ENCODE measurements at regions not wholly inside any gene's neighbourhood (a gene's known extent, or its start where the extent isn't known, plus 50 kb on each side); places are given as distances from the start of the nearest gene placed in this dataset.

DNA sequence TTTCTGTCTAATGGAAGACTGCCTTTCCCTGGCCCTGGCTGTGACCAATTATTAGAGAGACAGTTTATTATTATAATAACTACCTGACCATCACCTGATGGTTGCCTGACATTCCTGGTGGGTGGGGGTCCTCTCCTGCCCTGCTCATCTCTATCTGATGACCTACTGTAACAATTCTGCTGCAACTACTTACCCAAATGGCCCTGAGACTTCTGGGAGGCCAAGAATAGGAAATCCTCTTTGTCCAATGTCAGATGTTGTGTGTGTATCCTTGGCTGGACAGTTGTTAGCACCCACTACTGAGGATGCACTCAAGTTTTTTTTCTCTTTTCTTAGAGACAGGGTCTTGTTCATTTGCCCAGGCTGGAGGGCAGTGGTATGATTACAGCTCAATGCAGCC, 110.3 kb downstream of the DDX1 start:
- no peak for DNase-seq

DNA sequence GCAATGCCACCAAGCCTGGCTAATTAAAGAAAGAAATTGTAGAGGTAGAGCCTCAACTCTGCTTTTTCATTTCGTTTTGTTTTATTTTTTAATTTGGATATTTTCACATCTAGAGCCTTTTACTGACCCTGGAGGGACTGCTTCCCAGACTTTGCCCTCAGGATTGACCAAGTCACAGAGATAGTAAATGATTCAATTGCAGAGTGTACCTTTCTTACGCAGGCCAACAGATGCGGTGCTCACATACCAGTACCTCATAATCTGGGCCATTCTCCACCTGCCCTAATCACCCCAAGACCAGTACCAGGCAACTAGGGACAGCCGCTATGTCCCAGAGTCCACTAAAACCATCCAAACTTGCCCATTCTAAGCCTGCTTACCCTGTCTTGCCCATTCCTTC, 110.8 kb downstream of the DDX1 start:
- DNase-seq: no peak

DNA sequence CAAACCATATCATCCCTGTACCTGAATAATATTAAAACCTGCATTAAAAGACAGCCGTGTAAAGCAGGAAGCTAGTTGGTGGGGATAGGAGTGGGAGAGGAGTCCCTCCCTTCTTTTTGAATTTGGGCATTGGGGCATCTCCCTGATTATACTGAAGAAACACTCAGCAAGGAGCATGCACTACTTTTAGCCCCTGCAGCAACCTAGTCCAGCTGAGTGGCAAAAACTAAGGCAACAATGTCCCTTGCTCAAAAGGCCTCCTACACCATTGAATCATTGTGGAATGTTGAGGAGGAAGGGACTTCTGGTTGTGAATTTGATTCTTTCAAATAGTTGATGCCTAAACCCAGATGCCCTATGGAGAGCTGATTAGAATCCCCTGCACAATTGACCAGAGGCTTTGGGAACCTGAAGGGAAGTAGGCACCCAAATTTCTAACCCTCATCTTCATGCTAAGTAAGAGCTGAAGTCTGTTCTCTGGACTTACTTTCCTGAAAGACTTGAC, 111.7 kb downstream of the DDX1 start:
- no peak for DNase-seq

DNA sequence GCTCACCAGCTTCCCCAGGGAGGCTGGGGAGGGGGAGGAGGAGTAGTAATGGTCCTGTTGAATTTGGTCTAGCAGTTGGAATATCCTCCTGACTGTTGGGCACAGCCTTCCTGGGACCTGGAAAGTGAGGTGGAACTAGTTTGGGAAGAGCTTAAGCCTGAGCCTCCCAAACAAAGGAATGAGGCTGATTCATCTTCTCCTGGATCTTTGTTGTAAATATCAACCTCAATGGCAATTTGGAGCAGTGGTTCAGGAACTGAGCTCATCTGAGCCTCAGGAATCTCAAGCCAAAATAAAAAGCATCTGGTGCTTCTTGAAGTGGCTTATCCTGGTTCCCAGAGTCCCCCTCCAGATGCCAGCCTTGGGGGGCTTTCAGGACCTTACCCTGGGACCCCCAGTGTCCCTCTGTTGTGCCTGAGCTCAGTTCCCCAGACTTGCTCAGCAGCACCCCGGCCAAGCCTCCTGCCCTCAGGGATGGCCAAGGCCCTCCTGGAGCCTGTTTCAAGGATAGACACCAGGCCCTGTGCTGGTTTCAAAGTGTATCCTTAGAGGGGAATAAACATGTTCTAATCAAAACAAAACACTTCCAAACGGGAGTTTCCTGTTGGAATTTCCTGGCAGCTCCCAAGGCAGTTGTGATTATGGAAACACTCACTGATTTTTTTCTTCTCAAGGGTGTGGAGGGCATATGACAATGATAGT, 112.6 kb downstream of the DDX1 start:
- no peak for DNase-seq

DNA sequence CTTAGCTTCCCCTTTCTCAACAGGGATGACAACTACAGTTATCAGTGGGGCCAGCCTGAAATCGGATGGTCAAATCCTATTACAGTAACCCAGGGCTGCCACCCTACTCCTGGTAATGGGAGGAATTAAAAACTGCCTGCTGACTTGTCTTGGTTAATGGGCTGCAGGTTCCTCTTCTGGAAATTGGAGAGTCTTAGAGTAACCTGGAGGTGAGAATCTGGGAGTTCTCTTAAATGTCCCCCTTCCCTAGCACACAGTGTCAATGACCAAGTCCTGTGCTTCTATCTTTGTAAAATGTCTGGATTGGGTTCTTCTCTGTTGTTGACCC, 113.1 kb downstream of the DDX1 start:
- no peak for DNase-seq

DNA sequence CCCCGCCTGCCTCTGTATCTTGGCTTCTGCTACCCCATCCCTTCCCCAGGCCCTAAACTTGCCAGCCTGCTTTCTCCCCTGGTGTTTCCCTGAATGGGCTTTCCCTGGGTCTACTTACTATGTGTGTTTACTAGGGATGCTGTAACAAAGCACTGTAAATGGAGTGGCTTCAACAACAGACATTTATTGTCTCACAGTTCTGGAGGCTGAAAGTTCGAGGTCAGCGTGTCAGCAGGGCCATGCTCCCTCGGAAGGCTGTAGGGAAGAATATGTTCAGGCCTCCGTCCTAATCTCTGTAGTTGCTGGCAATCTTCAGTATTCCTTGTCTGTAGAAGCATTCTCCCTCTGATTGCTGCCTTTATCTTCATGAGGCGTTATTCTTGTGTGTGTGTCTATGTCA, 113.6 kb downstream of the DDX1 start:
- no peak for DNase-seq

DNA sequence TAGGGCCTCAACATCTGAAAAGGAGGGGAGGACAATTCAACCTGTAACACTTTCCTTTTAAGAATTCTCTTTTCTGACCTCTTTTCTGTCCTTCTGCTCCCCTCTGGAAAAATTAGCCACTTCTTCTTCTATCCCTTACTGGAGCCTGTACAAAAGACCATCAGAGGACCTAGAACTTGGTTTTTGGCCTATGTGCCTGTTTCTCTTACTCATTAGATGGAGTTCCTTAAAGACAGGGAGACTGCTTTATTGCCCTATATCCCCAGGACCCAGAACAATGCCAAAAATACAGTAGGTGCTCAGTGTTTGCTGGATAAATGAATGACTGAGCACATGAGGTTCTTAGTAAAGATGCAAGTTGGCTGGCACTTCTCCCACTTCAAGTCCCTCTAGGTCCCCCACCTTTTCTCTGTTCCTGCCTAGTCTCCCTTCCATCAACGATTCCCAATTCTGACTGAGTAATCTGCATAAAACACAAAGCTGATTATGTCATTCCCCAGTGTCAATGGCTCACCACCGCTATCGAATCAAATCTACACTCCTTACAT, 114.2 kb downstream of the DDX1 start:
- no peak for DNase-seq

DNA sequence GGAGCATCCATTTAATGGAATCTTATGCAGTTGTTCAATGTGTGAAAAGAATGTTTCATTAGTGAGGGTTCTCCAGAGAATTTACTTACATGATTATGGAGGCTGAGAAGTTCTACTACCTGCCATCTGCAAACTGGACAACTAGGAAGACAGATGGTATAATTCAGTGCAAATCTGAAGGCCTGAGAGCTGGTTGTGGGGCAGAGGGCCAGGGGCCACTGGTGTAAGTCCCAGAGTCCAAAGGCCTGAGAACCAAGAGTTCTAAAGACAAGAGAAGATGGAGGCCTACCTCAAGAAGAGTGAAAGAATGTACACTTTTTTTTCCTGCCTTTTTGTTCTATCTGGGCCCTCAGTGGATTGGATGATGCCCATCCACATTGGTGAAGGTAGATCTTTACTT, 114.8 kb downstream of the DDX1 start:
- DNase-seq: no peak

DNA sequence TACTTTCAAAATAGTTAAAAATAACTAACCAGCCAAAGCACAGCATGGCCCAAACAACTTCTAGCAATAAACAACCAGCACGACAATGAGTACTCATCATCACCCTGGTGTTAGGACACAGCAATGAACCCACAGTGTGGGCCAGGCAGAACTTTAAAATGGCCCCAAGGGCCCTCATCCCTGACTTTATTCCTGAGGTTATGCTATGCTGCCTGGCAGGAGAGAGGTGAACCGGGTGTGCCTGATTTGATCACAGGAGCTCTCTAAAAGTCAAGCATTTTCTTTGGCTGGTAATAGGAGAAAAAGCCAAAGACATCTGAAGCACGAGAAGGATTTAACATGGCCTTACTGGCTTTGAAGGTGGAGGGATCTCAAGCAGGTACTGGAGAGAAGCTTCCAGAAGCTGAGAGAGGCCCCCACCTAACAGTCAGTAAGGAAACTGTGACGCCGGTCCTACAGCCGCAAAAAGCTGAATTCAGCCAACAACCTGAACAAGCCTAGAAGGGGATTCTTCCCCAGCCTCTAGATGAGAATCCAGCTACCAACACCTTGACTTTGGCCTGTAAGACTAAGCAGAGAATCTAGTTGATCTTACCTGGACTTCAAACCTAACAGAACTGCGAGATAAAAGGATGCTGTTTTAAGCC, 115.4 kb downstream of the DDX1 start:
- DNase-seq: no peak

DNA sequence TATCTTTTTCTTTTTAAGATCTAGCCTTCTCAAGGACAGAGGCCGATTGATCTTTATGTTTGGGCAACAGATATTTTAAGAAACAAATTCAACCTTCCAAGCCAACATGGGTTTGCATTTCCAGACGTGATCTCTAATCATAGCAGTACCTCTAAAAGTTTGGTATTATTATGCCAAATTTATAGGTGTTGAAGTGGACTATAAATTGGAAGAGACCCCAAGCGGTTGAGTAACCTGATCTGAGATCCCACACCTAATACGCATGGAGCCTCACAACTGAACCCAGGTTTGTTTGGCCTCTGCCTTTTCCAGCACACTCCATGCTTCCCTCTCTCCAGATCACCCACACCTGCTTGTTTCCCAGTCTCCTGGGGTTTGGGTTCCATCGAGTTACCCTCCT, 116.5 kb downstream of the DDX1 start:
- no peak for DNase-seq

DNA sequence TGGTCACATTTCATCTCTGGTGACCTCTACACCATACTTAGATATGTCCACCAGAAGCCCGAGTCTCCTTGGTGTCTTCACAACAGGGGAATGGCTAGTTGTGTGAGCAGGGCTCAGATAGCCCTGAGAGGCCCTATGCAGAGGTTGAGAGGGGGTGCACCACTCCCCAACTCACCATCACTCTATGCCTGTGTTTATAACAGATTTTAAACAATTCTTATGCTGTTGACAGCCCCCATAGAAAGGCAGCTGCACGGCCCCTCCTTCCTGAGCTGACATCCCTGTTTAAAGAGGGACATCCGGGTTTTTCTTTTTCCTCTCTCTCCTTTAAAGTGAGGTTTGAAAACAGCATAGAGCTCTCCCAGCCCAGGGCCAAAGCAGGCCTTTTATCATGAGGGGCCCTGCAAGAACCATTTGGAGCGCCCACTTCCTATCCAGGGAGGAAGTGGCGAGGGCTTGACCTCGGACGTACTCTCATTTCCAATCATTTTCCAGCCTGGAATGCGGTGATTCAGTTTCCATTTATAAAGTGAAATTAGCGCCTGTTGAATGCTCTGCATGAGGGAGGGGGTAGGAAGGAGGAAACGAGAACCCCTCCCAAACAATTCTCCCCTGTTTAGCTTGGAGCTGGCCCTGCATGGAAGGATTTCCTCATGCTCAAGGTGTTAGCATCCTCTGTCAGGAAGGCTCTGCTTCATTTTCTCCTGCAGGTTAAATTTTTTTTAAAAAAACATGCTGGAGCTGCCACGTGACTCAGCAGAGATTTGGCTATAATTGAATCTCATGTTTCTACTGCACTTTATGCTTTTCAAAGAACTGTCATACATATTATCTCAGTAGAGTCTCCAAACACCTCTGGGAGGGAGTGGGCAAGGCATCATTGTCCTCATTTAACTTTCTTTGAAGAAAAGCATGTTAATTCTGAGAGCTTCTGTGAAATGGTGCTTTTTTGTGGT, 117.5 kb downstream of the DDX1 start:
- DNase-seq: no peak

DNA sequence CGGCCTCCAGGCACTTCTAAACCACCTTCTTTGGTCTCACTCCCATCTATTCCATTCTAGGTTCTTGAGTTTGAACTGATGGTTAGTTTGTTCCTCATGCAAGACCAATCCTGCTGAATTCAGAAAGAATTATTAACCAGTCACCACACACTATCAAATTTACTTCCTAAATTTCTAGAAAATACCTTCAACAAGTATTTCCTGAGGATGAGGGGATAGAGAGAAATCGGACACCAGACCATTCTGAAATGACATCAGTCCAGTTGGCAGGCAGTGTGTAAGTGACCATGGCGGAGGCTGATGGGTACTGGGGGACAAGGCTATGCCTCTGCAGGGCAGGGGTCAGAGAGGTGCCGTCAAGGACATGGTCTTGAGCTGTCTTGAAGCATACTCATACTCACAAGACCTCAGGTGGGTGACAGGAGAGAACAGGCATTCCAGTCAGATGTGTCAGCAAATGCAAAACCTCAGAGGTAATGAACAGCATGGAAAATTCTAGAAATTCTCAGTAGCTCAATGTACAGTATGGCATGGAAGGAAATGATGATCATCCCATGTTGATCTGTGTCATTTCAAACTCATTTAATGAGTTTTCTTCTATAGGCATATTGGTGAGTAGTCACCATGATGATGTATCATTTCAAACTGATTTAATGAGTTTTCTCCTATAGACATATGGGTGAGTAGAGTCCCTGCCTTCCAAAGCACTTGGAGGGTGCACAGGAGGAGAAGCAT, 119.6 kb downstream of the DDX1 start:
- no peak for DNase-seq

DNA sequence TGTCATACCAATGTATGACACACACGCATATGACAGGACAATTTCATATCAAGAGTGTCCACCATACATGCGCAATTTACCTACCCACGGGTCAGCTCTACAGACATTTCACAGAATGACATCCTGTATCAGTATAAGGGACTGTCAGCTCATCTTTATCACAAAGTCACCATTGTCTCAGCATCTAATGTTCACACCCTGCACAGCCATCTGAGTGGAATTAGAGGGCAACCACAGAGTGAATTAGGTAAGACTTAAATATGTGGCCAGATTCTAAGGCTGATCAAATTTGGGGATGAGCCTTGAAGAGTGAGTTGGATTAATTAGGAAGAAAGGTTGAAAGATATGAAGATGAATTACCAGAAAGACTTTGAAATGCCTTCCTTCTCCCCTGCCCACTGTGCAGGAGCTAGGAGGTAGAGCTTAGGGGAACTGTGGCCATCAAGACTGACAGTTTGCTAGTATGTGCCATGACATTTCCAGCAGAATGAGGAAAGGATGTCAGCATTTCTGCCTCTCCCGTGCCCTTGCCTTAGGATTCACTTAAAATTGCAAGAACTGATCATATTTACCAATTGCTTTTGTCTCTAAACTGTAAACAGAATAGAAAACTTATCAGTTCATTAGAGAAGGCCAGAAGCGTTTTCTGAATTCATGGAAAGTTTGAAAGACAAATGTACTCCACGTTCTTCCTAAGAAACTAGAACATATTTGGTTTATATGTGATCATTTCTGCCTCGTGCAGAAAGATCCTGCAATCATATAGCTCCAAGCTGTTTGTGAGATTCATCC, 121.1 kb downstream of the DDX1 start:
- no peak for DNase-seq

DNA sequence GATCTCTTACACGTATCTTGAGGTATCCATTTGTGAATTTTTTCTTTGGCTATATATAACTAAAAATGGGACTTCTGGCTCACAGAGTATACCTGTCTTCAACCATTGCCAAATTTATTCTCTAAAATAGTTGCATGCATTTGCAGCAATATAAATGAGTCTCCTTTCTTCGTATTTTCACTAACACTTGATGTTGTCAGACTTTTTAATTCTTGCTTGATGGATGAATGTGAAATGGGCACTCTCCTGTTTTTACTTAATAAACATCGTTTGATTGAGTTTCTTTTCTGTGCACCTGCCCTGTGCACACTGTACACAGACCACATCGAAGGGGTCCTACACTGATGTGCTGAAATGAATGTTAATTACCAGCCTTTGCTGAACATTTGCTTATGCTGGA, 121.8 kb downstream of the DDX1 start:
- DNase-seq: no peak

DNA sequence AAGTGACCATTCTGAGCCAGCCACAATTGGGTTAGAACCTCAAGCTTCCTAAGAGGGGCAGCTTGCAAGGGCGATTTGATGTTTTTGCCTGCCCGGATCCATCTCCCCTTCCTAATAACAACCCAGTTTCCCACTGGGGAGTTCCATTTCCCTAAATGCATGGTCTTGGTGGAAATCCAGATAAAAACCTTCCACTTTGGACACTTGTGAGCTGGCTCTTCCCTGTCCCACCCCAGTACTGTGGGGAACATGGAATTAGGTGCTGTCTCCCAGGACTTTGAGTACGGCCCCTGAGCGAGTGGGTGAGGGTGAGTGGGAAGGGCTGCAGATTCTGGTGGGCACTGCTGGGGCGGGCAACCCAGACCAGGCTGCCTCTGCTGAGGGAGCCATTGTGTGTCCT, 122.3 kb downstream of the DDX1 start:
- DNase-seq: no peak

DNA sequence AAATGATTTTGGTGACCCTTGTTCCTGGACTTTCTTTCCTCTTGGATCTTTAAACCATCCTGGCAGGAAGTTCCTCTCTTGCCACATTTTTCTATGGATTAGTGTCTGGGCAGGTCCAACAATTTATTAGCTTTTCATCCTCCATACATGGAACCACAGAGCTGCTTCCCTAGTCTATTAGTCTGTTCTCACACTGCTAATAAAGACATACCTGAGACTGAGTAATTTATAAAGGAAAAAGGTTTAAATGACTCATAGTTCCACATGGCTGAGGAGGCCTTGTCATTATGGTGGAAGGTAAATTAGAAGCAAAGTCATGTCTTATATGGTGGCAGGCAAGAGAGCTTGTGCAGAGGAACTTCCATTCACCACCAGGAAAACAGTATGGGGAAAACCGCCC, 122.9 kb downstream of the DDX1 start:
- DNase-seq: no peak

DNA sequence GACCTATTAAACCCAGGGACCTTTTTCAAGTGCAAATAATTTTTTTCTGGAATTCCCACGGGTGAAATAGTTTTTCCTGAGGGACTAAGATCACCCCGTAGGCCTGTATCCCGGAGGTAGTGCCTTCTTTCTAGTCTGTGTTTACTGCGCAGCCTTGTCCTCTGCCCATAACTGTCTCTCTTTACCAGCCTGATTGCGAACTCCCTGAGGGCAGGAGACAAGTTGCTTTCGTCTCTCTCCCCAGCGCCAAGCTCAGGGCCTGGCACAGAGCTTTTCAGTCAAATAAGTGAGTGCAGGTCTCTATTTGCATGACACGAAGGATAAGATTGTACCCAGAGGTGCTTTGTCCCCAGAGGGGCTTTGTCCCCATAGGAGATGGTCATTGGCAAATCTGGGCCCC, 123.9 kb downstream of the DDX1 start:
- no peak for DNase-seq

DNA sequence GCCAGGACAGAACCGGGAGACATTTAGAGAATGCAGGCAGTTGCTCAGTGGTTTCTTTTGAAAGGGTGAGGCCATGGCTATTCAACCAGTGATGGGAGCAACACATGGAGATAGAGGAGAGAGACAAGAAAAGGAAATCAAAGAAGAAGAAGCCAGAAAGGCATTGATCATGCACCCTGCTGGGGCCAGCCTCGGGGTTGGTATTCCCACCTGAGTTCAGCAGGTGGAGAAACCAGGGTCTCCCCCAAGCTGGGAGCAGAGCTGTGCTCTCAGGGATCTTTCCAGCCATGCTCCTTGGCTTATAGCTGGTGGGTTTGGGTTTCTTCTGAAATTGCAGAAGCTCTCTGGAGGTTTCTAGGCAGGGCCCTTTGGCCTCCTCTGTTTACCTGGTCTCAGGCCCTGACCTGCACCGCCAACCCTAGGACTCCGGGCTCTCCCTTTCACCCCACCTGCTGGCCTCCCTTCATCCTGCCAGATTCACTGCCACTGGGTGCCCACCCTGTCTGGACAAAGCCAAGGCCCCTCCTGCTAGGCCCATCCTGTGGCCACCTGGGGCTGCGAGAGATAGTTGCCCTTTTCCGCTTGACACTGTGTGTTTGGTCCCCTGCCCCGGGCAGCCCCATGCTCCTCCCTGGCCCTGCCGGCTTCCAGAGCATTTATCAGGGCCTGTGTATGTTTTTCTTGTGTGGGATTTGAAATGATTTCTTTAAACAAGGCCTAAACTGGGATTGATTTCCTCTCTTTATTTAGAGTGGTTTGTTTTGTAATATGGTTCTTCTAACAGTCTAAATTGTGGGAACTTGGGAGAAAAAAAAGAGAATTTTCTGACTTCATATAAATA, 126.7 kb downstream of the DDX1 start:
- DNase-seq: no peak

DNA sequence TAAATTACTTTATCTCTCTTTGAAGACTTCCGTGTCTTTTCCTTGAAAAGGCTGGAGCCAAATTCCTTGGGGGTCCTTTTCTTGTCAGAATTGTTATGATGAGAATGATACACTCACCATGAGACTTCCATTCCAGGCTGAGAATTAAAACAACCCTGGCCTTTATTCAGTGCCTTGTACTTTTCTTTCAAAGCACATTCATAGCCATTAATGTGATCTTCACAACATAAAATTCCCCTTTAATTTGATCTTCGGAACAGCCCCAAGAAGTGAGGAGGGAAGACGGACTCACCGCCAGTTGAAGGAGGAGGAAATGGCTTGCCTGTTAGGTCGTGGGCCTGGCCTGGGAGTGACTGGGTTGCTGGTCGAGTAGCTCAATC, 127.3 kb downstream of the DDX1 start:
- no peak for DNase-seq

DNA sequence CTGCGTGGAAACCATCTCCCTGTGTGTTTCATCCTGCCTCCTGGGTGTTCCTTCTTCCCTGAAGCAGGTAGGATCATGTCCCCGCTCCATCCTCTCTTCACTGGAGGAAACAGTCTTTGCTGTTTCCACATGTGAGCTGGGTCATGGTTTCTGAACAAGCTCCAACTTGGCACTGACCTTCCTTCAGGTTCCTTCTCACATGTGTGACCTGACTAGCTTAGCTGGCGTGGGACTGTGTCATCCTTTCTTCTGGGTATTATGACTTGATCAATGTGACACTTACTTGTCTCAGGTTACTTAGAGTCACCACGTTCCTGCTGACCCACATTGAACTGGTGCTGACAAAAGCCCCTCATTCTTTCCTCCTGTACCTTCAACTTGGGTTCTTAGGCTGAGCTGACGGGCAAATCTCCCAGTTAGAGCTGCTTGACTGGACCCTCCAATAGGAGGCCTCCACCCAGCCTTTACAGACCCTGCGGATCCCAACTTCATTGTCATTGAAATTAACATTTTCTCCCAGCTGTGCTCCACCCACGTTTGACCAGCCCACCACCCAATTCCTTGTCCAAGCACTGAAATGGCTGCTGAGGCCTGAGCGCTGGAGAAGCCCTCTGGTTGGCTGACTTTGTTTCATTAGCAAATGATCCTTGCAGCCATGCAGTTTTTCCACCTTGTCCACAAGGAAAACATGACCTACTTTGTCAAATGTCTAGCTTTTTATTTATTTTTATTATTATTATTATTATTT, 128.1 kb downstream of the DDX1 start:
- DNase-seq: no peak

All from DMS53 (cell line).